ENCODE measurements at regions not wholly inside any gene's neighbourhood (a gene's known extent, or its start where the extent isn't known, plus 50 kb on each side); places are given as distances from the start of the nearest gene placed in this dataset.
A peak's percentile ranks its signal among the peaks of the same experiment; 100 is the strongest.

- no peak overlapping the region for H3K27ac ChIP-seq
- H3K27me3 ChIP-seq (ENCODE audit: control insufficient read depth, insufficient read depth, low read length), result no peaks in the 10 kb centered on the region
- H3K4me3 ChIP-seq (ENCODE audit: low read depth, low read length), result no peak overlapping the region
- no peak overlapping the region for H2AFZ ChIP-seq
- H3K79me2 ChIP-seq, result no peaks in the 10 kb centered on the region
- no peaks in the 10 kb centered on the region for H3K4me1 ChIP-seq
- no peaks in the 10 kb centered on the region for H3K36me3 ChIP-seq (ENCODE audit: control insufficient read depth, insufficient read depth, low read length)
- no peaks in the 10 kb centered on the region for H3K9me3 ChIP-seq (ENCODE audit: control insufficient read depth, low read length)
- no peak overlapping the region for H3K9ac ChIP-seq
- H3K4me2 ChIP-seq (ENCODE audit: low read length), result no peak overlapping the region
- TF ChIP-seq CTCF (IDR thresholded peaks at IDR 0.05), result no peak
These were observed 471.3 kb downstream of the DHX35 start for GRCh38 chr20:39433466-39433865.

- H3K4me2 ChIP-seq (ENCODE audit: low read length), result no peak overlapping the region
- H3K4me1 ChIP-seq, result no peaks in the 10 kb centered on the region
- no peaks in the 10 kb centered on the region for H3K36me3 ChIP-seq (ENCODE audit: control insufficient read depth, insufficient read depth, low read length)
- H3K9me3 ChIP-seq (ENCODE audit: control insufficient read depth, low read length), result no peaks in the 10 kb centered on the region
- H2AFZ ChIP-seq, result no peak overlapping the region
- no peaks in the 10 kb centered on the region for H3K27me3 ChIP-seq (ENCODE audit: control insufficient read depth, insufficient read depth, low read length)
- TF ChIP-seq CTCF (IDR thresholded peaks at IDR 0.05), result no peak
- H3K27ac ChIP-seq, result no peak overlapping the region
- H3K4me3 ChIP-seq (ENCODE audit: low read depth, low read length), result no peak overlapping the region
- no peaks in the 10 kb centered on the region for H3K79me2 ChIP-seq
- no peak overlapping the region for H3K9ac ChIP-seq
These were observed 469.1 kb downstream of the DHX35 start for GRCh38 chr20:39431091-39431880.

- no peak overlapping the region for H3K4me3 ChIP-seq (ENCODE audit: low read depth, low read length)
- H3K9me3 ChIP-seq (ENCODE audit: control insufficient read depth, low read length), result no peaks in the 10 kb centered on the region
- no peaks in the 10 kb centered on the region for H3K27me3 ChIP-seq (ENCODE audit: control insufficient read depth, insufficient read depth, low read length)
- no peak overlapping the region for H2AFZ ChIP-seq
- no peak overlapping the region for H3K9ac ChIP-seq
- no peaks in the 10 kb centered on the region for H3K79me2 ChIP-seq
- no peaks in the 10 kb centered on the region for H3K36me3 ChIP-seq (ENCODE audit: control insufficient read depth, insufficient read depth, low read length)
- no peaks in the 10 kb centered on the region for H3K4me1 ChIP-seq
- H3K27ac ChIP-seq, result no peak overlapping the region
- TF ChIP-seq CTCF (IDR thresholded peaks at IDR 0.05), result peak; percentile 43
- H3K4me2 ChIP-seq (ENCODE audit: low read length), result no peak overlapping the region
These were observed 467.6 kb downstream of the DHX35 start for GRCh38 chr20:39429726-39430125.

GRCh38 chr20:39424962-39425678 is 463.0 kb downstream of the DHX35 start:
- Histone ChIP-seq H3K79me2 (no peaks in the 10 kb centered on the region), H2AFZ (no peak overlapping the region), H3K36me3 (ENCODE audit: control insufficient read depth, insufficient read depth, low read length) (no peaks in the 10 kb centered on the region), H3K27me3 (ENCODE audit: control insufficient read depth, insufficient read depth, low read length) (no peaks in the 10 kb centered on the region), H3K4me2 (ENCODE audit: low read length) (no peak overlapping the region), H3K4me3 (ENCODE audit: low read depth, low read length) (no peak overlapping the region), H3K9me3 (ENCODE audit: control insufficient read depth, low read length) (no peaks in the 10 kb centered on the region), H3K4me1 (no peaks in the 10 kb centered on the region), H3K27ac (no peak overlapping the region), H3K9ac (no peak overlapping the region)
- TF ChIP-seq CTCF (IDR thresholded peaks at IDR 0.05), result no peak

Data from parathyroid adenoma (tissue), 2 donors.